Right lobe of liver (tissue), 6 donors: ENCODE measurements at regions not wholly inside any gene's neighbourhood (a gene's known extent, or its start where the extent isn't known, plus 50 kb on each side); places are given as distances from the start of the nearest gene placed in this dataset.

ENCODE experiments used
- ATAC-seq, 4 donors: fragments of 200-7000 bp; cut with Tn5 transposase; one replicate each; pipeline ENCODE4 v1.9.1; 2020; ENCODE audit warnings: mild to moderate bottlenecking in 4 of 4, moderate library complexity in 4 of 4
- DNase-seq, 3 donors: peaks; one replicate each; pipeline ENCODE4 v3.0.0-alpha.2; 2020
- H3K27ac ChIP-seq, 3 donors: fragments of 200-600 bp; one replicate each; pipeline ENCODE4 v1.8.0; 2022
- H3K27me3 ChIP-seq, 2 donors: fragments of 200-600 bp; one replicate each; pipeline ENCODE4 v1.8.0; 2022
- H3K36me3 ChIP-seq, 4 donors: fragments of 200-600 bp; sonication (generic) in 1 of 4; one replicate each; pipeline versions ENCODE4 v1.5.1 to v1.8.0; 2017 to 2022; ENCODE audit warnings: control low read depth in 1 of 4
- H3K4me1 ChIP-seq, 4 donors: fragments of 200-600 bp; sonication (generic) in 1 of 4; one replicate each; pipeline versions ENCODE4 v1.5.1 to v1.8.0; 2017 to 2022; ENCODE audit warnings: control low read depth in 1 of 4
- H3K4me3 ChIP-seq, 3 donors: fragments of 200-600 bp; one replicate each; pipeline ENCODE4 v1.8.0; 2022
- H3K9me3 ChIP-seq, 4 donors: fragments of 200-600 bp; sonication (generic) in 1 of 4; one replicate each; pipeline versions ENCODE4 v1.5.1 to v1.8.0; 2017 to 2022; ENCODE audit warnings: control low read depth in 1 of 4
- CTCF ChIP-seq, 4 donors: fragments of 200-600 bp in 3 of 4; fragments of 450-650 bp in 1 of 4; IDR thresholded peaks; one replicate each; pipeline versions ENCODE4 v1.5.1 to v1.8.0; 2016 to 2022; ENCODE audit warnings: antibody characterized with exemption in 4 of 4, mild to moderate bottlenecking in 2 of 4
- POLR2A ChIP-seq: fragments of 450-650 bp; IDR thresholded peaks from one replicate; pipeline ENCODE4 v1.6.1; 2017; ENCODE audit warnings: antibody characterized with exemption, mild to moderate bottlenecking
- WGBS: methylation state at CpG from one replicate; pipeline ENCODE4 v1.1.6; 2018; ENCODE audit warnings: low coverage, low lambda C conversion rate; ENCODE audit not compliant: insufficient coverage; ENCODE audit errors: missing lambda C conversion rate; 5-methylcytosine and 5-hydroxymethylcytosine counted together
- intact Hi-C, 2 donors: fragments of 100-400 bp; cut with DNase I; formaldehyde crosslinking; loops; one replicate each; pipeline versions ENCODE4 v1.11.2 to v1.14.1; 2022
- donor health status: DM: no; HTN: yes; CAD: no.
- donor health status: DM: no; HTN: no; CAD: no.
- donor health status: DM: no; HTN: no; CAD: no.
- donor health status: DM: no; HTN: yes; CAD: no.
- donor health status: DM: no; HTN: yes; CAD: no.

- Histone ChIP-seq H3K9me3 (no peaks in the 10 kb centered on the region), H3K4me1 (no peaks in the 10 kb centered on the region), H3K4me3 (no peak overlapping the region), H3K36me3 (no peaks in the 10 kb centered on the region), H3K27me3 (no peaks in the 10 kb centered on the region), H3K27ac (no peak overlapping the region)
- TF ChIP-seq POLR2A (no peak), CTCF (IDR thresholded peaks at IDR 0.05) (peak; percentile 45 to 65 (median 60))
- ATAC-seq: peak; percentile 61 to 75 (median 71)
- no peak for DNase-seq
- WGBS: 29% methylated on average over 4 of the region's 4 CpGs
- intact Hi-C loops: no loop called here
These were observed 138.9 kb upstream of the COL8A1 start for GRCh38 chr3:99499235-99500158.

GRCh38 chr3:99498550-99499234, 139.7 kb upstream of the COL8A1 start:
- Histone ChIP-seq H3K4me1 (no peaks in the 10 kb centered on the region), H3K4me3 (no peak overlapping the region), H3K27ac (no peak overlapping the region), H3K27me3 (no peaks in the 10 kb centered on the region), H3K36me3 (no peaks in the 10 kb centered on the region), H3K9me3 (no peaks in the 10 kb centered on the region)
- WGBS: 36% methylated on average over 8 of the region's 8 CpGs
- TF ChIP-seq CTCF (IDR thresholded peaks at IDR 0.05) (no peak), POLR2A (no peak)
- intact Hi-C loops: no loop called here
- no peak for DNase-seq
- no peak for ATAC-seq

GRCh38 chr3:99487894-99488293, 150.5 kb upstream of the COL8A1 start:
- H3K27ac ChIP-seq: no peak overlapping the region
- no peak for DNase-seq
- WGBS: 19% methylated on average over 1 of the region's 1 CpG

GRCh38 chr3:99485286-99485685, 153.1 kb upstream of the COL8A1 start:
- no peak for ATAC-seq
- intact Hi-C loops: no loop called here
- no peak overlapping the region for H3K27ac ChIP-seq

More at GRCh38 chr3:99487894-99488293, 150.5 kb upstream of the COL8A1 start:
- no peak for TF ChIP-seq CTCF (IDR thresholded peaks at IDR 0.05)
- TF ChIP-seq POLR2A: no peak
- Histone ChIP-seq H3K4me3 (no peak overlapping the region), H3K9me3 (no peaks in the 10 kb centered on the region), H3K36me3 (no peaks in the 10 kb centered on the region), H3K27me3 (no peaks in the 10 kb centered on the region), H3K4me1 (no peaks in the 10 kb centered on the region)
- intact Hi-C loops: no loop called here
- ATAC-seq: no peak

More at GRCh38 chr3:99485286-99485685, 153.1 kb upstream of the COL8A1 start:
- Histone ChIP-seq H3K27me3 (no peaks in the 10 kb centered on the region), H3K36me3 (no peaks in the 10 kb centered on the region), H3K4me1 (no peaks in the 10 kb centered on the region), H3K9me3 (no peaks in the 10 kb centered on the region), H3K4me3 (no peak overlapping the region)
- TF ChIP-seq CTCF (IDR thresholded peaks at IDR 0.05): no peak
- no peak for TF ChIP-seq POLR2A
- no peak for DNase-seq
- 46% methylated on average over 3 of the region's 3 CpGs for WGBS
